ENCODE measurements at regions not wholly inside any gene's neighbourhood (a gene's known extent, or its start where the extent isn't known, plus 50 kb on each side); places are given as distances from the start of the nearest gene placed in this dataset.

- POLR2A ChIA-PET, result no interaction called here
- Histone ChIP-seq H3K27me3 (ENCODE audit: control insufficient read depth in 2 of 2, insufficient read depth in 2 of 2, low read length in 2 of 2) (peaks cover 4 to 24% of the 10 kb centered on the region in 2 experiments), H3K4me2 (ENCODE audit: insufficient read depth, low read length) (no peak overlapping the region), H3K9me1 (replicated peaks; ENCODE audit: control insufficient read depth, extremely low read depth, insufficient read depth, low read length) (no peaks in the 10 kb centered on the region), H3K4me3 (replicated peaks in 1 of 3; ENCODE audit: insufficient read depth in 1 of 3, low read depth in 1 of 3, low read length in 3 of 3) (no peak overlapping the region), H2AFZ (ENCODE audit: low read depth, low read length) (no peak overlapping the region), H3K9ac (replicated peaks; ENCODE audit: extremely low read depth, insufficient read depth, low read length) (no peak overlapping the region), H3K4me1 (ENCODE audit: control insufficient read depth, extremely low read depth, insufficient read depth, low read length) (no peaks in the 10 kb centered on the region), H3K9me3 (replicated peaks; ENCODE audit: control insufficient read depth, insufficient read depth, low read length) (no peaks in the 10 kb centered on the region), H3K36me3 (ENCODE audit: control insufficient read depth in 2 of 2, extremely low read depth in 1 of 2, insufficient read depth in 2 of 2, low read length in 2 of 2) (no peaks in the 10 kb centered on the region), H3K27ac (ENCODE audit: insufficient read depth, low read depth, low read length) (no peak overlapping the region), H3K79me2 (ENCODE audit: control insufficient read depth, insufficient read depth, low read length) (no peaks in the 10 kb centered on the region), H4K20me1 (replicated peaks; ENCODE audit: control insufficient read depth, extremely low read depth, insufficient read depth, low read length) (no peaks in the 10 kb centered on the region)
- CTCF ChIA-PET, result no interaction called here
- no peak for FAIRE-seq
- TF ChIP-seq POLR2AphosphoS5 (IDR thresholded peaks at IDR 0.05; ENCODE audit: insufficient read depth, low read depth, low read length) (no peak), EZH2 (IDR thresholded peaks at IDR 0.05; ENCODE audit: borderline replicate concordance, low read depth, low read length, severe bottlenecking) (no peak), FOS (IDR thresholded peaks at IDR 0.05; ENCODE audit: borderline replicate concordance, insufficient read depth, low read length) (no peak)
- TF ChIP-seq, protein P1, sequence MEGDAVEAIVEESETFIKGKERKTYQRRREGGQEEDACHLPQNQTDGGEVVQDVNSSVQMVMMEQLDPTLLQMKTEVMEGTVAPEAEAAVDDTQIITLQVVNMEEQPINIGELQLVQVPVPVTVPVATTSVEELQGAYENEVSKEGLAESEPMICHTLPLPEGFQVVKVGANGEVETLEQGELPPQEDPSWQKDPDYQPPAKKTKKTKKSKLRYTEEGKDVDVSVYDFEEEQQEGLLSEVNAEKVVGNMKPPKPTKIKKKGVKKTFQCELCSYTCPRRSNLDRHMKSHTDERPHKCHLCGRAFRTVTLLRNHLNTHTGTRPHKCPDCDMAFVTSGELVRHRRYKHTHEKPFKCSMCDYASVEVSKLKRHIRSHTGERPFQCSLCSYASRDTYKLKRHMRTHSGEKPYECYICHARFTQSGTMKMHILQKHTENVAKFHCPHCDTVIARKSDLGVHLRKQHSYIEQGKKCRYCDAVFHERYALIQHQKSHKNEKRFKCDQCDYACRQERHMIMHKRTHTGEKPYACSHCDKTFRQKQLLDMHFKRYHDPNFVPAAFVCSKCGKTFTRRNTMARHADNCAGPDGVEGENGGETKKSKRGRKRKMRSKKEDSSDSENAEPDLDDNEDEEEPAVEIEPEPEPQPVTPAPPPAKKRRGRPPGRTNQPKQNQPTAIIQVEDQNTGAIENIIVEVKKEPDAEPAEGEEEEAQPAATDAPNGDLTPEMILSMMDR (IDR thresholded peaks at IDR 0.05; ENCODE audit: extremely low read depth in 1 of 2, insufficient read depth in 1 of 2, low read depth in 1 of 2, low read length in 2 of 2), result no peak
- TF ChIP-seq, protein P2, sequence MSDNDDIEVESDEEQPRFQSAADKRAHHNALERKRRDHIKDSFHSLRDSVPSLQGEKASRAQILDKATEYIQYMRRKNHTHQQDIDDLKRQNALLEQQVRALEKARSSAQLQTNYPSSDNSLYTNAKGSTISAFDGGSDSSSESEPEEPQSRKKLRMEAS (IDR thresholded peaks at IDR 0.05; ENCODE audit: insufficient read depth, insufficient read length), result no peak
- dilution Hi-C loops (cut with MboI; ENCODE audit: extremely low pct_ligation_motif_present, low sequenced_read_pairs) (no loop called here), intact Hi-C loops (cut with micrococcal nuclease) (no loop called here)
- no peak for DNase-seq (ENCODE audit: low read depth, low spot score)
- BruUV-seq (replicated peaks), result no TSS peak
Observed at GRCh38 chr2:111634050-111634794, 249.8 kb downstream of the ANAPC1 start.
